COLO829 (cell line): ENCODE measurements at regions not wholly inside any gene's neighbourhood (a gene's known extent, or its start where the extent isn't known, plus 50 kb on each side); places are given as distances from the start of the nearest gene placed in this dataset.
A peak's percentile ranks its signal among the peaks of the same experiment; 100 is the strongest.
"Not testable (repeated sequence)": the region's sequence is repeated elsewhere in the genome, so short reads cannot be mapped to it uniquely, and the experiment has no call there.

Experiments
- DNase-seq: peaks from one replicate; pipeline ENCODE4 v3.0.0; 2012; ENCODE audit warnings: low spot score

GRCh38 chr17:64784353-64785010, 122.4 kb upstream of the SMURF2 start:
- DNase-seq, result no peak

GRCh38 chr17:64783556-64784352, 121.6 kb upstream of the SMURF2 start:
- no peak for DNase-seq

- no peak for DNase-seq
Measured at GRCh38 chr17:64783031-64783461, 120.9 kb upstream of the SMURF2 start.

- DNase-seq, result no peak
Measured at GRCh38 chr17:64781810-64782555, 119.9 kb upstream of the SMURF2 start.

GRCh38 chr17:64781014-64781756, 119.1 kb upstream of the SMURF2 start:
- DNase-seq, result no peak

GRCh38 chr17:64780096-64781013, 118.2 kb upstream of the SMURF2 start:
- no peak for DNase-seq

GRCh38 chr17:64779376-64780095, 117.4 kb upstream of the SMURF2 start:
- DNase-seq, result no peak

GRCh38 chr17:64779098-64779375, 116.9 kb upstream of the SMURF2 start:
- not testable (repeated sequence) for DNase-seq

GRCh38 chr17:64778240-64779097, 116.4 kb upstream of the SMURF2 start:
- no peak for DNase-seq

- no peak for DNase-seq
Measured at GRCh38 chr17:64777415-64778239, 115.5 kb upstream of the SMURF2 start.

- peak; percentile 31 for DNase-seq
Measured at GRCh38 chr17:64776720-64777414, 114.8 kb upstream of the SMURF2 start.

- DNase-seq, result no peak
Measured at GRCh38 chr17:64775701-64776570, 113.8 kb upstream of the SMURF2 start.

- no peak for DNase-seq
Measured at GRCh38 chr17:64774888-64775540, 112.9 kb upstream of the SMURF2 start.

GRCh38 chr17:64773836-64774761, 112.0 kb upstream of the SMURF2 start:
- DNase-seq, result peak; percentile 42

GRCh38 chr17:64773386-64773835, 111.3 kb upstream of the SMURF2 start:
- DNase-seq, result no peak
